Activated CD4-positive, CD25-positive, alpha-beta regulatory T cell (primary cell): ENCODE measurements at regions not wholly inside any gene's neighbourhood (a gene's known extent, or its start where the extent isn't known, plus 50 kb on each side); places are given as distances from the start of the nearest gene placed in this dataset.
"Not testable (repeated sequence)": the region's sequence is repeated elsewhere in the genome, so short reads cannot be mapped to it uniquely, and the experiment has no call there.

ENCODE experiments used
- DNase-seq, 4 experiments: peaks; one replicate each; lab custom pipeline; 2025; lab: John Stamatoyannopoulos, UW

DNA sequence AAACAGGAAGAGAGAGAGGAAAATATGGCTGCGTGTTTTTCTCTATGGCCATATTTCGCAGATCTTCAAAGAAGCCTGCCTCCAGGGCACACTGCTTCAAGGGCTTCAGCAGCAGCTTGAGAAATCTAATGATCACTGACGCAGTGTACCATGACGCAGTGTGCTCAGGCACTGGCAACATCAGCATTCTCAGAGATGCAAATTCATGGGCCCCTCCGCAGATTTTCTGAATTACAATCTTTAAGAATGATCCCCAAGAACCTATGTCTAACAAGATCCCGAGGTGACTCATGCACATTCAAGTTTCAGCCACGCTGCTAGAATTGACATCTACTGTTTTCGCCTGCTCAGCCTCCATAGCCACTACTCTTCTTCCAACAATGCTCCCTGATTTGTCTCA, 143.9 kb upstream of the ZNF366 start:
- no peak for DNase-seq

DNA sequence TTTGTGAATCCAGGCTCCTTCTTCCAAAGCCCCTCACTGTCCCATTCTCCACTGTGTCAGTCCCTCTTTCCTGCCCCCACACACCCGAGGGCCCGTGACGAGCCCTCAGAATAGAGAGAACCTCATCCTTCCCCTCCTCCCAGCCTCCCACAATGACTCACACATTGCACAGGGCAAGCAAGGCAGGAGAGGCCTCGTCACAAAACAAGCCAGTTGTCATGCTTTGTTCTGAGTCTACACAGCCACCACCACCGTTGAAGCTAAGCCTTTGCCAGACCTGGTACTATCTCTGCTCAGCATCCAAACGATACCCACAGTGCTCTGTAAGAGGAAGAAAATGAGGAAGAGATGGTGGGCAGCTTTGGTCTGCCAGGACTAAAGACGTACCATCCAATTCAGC, 142.2 kb upstream of the ZNF366 start:
- no peak for DNase-seq

DNA sequence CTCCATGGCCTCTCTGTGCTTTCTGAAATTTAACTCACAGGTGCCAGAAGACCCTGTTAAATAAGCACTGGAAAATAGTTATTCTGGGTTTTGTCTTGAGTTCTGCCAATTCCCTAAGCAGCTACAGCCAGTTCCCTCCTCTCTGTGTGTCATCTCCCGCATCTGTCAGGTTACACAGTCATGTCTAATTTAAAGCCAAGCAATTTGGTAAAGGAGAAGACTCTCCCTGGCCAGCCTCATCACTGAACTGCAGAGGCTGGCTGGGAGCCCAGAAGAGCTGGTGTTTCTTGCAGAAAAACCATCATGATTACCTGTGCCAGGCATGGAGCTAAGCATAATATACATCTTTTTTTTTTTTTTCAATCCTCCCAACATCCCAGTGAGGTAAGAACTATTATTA, 141.3 kb upstream of the ZNF366 start:
- no peak for DNase-seq

DNA sequence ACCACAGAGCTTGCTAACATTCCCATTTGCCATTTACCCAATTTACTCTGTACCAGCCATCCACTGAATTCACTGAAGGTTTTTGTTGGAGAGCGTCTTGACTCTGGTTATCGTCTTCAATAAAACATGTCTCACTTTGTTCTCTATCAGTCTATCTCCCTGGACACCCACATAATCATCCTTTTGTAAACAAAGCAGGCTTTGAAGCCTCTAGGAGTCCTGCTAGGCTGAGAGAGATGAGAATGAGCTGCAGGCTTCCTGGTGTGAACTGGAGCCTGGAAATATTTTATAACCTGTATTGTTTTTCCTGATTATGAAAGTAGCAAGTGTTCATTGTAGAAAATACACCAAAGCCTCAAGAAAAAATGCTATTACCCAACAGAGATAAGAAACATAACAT, 140.6 kb upstream of the ZNF366 start:
- DNase-seq = no peak

DNA sequence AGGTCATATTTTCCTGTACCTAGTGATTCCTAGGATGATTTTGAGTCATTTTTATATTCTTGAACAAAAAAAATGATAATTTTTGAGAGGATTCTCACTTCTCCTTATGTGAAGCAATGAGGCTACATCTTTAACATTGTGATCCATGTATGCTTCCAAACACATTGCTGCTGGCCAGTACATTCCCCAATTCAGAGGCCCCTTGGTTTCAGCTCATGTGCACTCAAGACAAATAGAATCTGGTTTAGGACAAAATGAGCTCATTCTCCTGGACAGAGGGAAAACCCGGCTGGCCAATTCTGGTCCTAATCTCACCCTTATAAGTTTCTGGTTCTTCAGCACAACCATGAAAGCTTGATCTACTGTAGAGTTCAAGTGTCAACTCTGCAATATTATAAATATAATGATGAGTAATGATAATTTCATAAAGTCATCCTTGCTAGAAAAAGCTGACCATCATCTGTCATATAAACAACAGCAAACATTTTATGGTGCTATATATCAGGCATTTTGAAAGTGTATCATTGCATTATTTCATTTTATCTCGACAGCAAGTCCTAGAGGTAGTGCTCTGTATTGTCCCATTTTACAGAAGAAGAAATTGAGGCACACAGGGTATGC, 139.1 kb upstream of the ZNF366 start:
- no peak for DNase-seq

DNA sequence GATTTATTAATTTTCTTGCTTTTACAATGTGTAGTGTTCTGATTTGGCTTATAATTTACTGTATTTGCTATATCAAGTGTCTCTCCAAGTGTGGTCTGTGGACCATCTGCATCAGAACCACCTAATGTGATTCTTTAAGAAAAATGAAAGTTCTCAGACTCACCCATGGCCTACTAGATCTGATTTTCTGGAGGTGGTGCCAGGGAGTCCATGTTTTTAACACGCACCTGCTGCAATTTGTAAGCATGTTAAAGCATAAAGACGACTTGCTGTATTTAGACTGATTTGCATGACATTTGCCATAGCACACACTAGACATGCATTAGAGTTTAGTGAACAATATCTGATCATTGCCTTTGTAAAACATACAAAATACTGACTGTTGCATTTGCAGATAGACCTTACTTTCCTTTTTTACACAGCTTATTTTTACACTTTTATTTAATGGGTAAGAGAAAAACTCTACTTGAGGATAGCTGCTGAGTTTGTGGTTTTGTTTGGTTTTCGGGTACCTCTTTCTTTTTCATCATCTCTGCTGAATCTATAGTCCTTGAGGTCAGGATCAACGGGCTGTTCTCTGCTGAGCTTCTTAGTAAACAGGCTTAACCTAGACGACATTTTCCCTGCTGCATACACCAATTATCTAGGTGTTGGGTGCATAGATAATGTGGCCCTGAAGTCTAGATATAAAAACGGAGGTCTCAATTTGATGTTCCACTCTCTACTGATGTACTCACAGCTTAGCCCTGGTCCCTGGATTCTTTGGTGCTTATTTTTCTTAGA, 138.0 kb upstream of the ZNF366 start:
- no peak for DNase-seq

GRCh38 chr5:72644296-72644695, 137.1 kb upstream of the ZNF366 start:
- DNase-seq = no peak

- no peak for DNase-seq
These were observed 134.0 kb upstream of the ZNF366 start for GRCh38 chr5:72641164-72641563.

DNA sequence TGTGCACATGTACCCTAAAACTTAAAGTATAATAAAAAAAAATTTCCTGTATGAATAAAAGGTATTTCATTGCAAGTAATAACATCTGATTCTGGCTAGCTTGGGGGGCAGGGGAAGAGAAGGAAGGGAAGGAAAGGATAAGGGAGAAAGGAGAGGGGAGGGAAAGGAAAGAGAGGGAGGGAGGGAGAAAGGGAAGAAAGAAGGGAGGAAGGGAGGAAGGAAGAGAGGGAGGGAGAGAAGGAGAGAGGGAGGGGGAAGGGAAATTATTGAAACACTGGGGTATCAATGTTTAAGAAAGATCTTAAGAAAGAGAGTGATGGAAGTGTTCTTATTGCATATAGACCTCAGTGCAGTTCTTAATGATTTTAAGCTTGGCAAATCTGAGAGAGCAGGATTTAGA, 129.8 kb upstream of the ZNF366 start:
- no peak for DNase-seq

DNA sequence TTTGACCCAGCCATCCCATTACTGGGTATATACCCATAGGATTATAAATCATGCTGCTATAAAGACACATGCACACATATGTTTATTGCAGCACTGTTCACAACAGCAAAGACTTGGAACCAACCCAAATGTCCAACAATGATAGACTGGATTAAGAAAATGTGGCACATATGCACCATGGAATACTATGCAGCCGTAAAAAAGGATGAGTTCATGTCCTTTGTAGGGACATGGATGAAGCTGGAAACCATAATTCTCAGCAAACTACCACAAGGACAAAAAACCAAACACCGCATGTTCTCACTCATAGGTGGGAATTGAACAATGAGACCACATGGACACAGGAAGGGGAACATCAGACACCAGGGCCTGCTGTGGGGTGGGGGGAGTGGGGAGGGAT, 129.4 kb upstream of the ZNF366 start:
- DNase-seq = not testable (repeated sequence)

DNA sequence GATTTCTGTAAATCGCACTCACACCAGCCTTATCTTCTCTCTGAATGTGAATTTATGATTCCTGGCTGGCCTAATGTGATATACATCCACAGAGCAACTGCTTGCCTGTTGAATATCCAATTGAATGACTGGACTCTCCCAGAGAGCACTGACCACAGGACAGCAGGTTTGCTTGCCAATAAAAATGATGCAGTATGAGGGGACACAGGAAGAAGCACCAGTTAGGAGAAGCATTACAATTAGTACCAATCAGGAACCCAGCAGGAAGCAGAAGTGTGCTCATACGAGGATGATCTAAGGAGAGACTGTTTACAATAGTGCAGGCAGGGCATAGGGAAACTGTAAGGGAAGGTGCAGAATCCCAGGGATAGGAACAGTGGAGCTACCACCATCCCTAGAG, 127.2 kb upstream of the ZNF366 start:
- no peak for DNase-seq

DNA sequence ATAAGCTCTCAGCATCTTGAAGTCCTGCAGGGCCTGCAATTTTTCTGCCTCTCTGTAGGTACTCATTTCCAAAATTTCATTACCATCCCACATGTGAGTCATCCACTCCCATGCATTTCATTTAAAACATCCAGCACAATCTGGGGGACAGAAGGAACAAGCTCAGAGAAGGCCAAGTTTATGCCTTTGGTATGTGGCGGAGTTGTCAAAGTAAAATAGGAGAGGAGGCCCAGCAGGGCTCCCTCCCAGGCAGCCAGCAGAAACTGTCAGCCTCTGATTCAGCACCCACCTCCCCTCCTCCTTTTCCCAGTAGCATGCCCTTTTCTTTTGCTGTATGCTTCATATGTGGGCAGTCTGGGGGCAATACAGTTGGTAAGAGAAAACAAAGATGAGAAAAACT, 126.4 kb upstream of the ZNF366 start:
- DNase-seq = no peak

DNA sequence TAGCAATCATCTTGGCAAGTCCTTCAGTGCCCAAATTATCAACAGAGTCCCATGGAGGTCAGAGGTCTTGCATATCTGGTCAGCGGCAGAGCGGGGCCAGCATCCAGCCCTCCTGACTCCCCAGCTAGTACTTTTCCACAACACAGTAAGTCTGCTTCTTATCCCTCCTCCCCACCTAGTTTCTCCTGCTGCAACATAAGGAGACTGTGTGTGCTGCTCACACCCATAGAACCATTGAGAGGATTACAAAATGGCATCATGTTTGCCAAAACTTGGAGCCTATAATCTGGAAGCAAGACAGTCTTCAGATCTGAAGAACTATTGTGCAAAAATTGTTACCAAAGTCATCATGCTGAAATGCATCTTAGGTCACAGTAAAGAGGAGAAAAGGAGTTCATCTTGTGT, 125.8 kb upstream of the ZNF366 start:
- no peak for DNase-seq

GRCh38 chr5:72630721-72631120, 123.5 kb upstream of the ZNF366 start:
- no peak for DNase-seq

GRCh38 chr5:72630081-72630480, 122.9 kb upstream of the ZNF366 start:
- DNase-seq = no peak

- DNase-seq = no peak
These were observed 121.7 kb upstream of the ZNF366 start for GRCh38 chr5:72628771-72629371.

GRCh38 chr5:72625332-72625731, 118.1 kb upstream of the ZNF366 start:
- DNase-seq = no peak

DNA sequence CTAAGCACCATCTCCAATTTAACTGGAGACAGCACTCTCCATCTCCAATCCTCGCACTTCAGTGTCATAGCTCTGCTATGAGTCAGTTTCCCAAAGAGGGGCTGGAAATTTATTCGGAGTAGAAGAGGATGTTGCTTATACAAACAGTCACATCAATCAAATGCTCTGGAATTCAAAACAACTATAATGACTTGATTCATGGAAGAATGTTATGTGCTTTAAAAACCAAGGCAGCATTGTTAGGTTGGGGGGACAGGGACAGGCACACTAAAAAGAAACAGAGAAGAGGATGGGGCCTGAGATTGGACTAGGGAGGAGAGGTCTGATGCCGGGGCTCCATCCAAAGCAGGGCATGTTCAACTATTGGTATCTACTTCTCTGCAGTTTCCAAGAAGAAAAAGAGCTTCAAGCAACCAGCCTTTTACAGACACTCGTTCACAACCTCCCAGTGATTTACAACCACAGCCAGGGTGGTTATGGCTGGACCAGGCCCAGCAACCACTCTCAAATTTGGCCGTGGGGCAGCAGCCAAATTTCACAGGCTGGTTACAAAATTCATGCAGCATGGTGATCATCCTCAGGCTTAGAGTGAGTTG, 117.5 kb upstream of the ZNF366 start:
- no peak for DNase-seq

- no peak for DNase-seq
These were observed 116.7 kb upstream of the ZNF366 start for GRCh38 chr5:72623936-72624335.

GRCh38 chr5:72623323-72623722, 116.1 kb upstream of the ZNF366 start:
- DNase-seq = no peak

DNA sequence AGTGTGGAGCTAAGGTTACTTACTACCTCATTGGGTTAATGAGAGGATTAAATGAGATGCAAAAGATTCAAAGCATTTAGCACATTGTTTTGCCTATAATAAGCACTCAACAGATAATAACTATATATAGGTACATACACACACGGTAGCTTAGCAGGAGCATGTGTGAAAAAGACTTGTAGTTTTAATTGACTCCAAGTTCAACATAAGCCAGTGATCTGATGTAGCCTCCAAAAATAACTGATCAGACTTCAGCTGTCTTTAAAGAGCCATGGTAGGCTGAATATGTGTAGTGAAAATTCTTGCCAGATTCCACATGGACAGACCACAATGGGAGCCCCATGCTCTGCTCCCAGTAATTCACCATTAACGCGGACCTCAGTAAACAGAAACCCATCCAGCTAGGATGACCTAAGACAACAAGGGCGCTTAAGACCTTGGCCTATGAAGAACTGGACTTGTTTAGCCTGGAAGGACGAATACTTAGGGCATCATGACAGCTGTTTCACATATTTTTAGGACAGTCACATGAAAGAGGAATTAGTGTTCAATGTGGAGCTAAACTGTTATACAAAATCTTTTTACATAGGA, 115.1 kb upstream of the ZNF366 start:
- DNase-seq = no peak

DNA sequence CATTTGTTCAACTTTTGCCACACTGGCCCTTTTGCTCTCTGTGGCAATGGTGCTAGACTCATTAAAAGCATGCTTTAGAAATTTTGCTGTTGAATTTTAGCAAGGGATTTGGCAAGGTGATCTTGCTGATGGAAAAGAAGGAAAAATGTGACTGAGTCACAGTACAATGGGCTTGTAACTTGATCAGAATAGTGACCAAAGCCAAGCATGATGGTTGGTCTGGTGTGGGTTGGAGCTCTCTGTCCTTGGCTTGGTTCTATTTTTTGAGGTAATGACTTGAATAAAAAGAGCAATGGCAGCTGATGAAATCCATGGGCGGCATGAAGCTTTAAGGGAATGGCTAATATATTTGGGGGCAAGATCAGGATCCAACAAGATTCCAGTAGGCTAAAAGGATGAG, 114.4 kb upstream of the ZNF366 start:
- no peak for DNase-seq

DNA sequence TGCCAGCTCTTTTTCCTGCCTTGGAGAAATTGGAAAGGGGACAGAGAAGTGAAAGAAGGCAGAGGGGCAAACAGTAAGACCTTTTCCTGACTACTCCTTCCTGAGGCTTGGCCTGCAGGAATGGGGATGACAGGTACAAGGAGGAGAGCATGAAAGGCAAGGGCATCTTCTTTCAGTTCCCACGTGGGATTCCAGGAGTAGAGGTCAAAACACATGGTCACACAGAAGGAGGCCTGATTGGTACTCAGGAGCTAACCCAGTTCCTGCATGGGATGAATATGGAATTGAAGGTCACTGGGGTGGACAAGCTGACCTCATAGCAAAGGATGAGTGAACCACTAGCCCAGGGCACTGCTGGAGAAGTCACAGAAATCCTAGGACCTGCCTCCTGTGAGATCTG, 112.5 kb upstream of the ZNF366 start:
- no peak for DNase-seq
